Omental fat pad (tissue), 3 donors: ENCODE measurements at regions not wholly inside any gene's neighbourhood (a gene's known extent, or its start where the extent isn't known, plus 50 kb on each side); places are given as distances from the start of the nearest gene placed in this dataset.

Experiments used
- ATAC-seq: fragments of 150-250 bp; one replicate; pipeline ENCODE4 v1.9.1; 2016; ENCODE audit warnings: mild to moderate bottlenecking, moderate library complexity; ENCODE audit not compliant: low FRiP score
- DNase-seq: peaks from one replicate; pipeline ENCODE4 v3.0.0-alpha.2; 2019; ENCODE audit warnings: low spot score
- CTCF ChIP-seq, 3 donors: fragments of 450-650 bp; IDR thresholded peaks; one replicate each; pipeline ENCODE4 v1.5.1; 2016 to 2017; ENCODE audit warnings: antibody characterized with exemption in 3 of 3, mild to moderate bottlenecking in 3 of 3, moderate library complexity in 2 of 3

GRCh38 chr4:151991001-151991883, 230.4 kb upstream of the GATB start:
- no peak for DNase-seq
- ATAC-seq = no peak
- TF ChIP-seq CTCF (IDR thresholded peaks at IDR 0.05) = no peak

- DNase-seq = no peak
- peak; percentile 80 for ATAC-seq
- no peak for TF ChIP-seq CTCF (IDR thresholded peaks at IDR 0.05)
These were observed 229.4 kb upstream of the GATB start for GRCh38 chr4:151990201-151990600.

GRCh38 chr4:151988591-151988990, 227.8 kb upstream of the GATB start:
- TF ChIP-seq CTCF (IDR thresholded peaks at IDR 0.05) = no peak
- DNase-seq (no peak), ATAC-seq (no peak)

GRCh38 chr4:151987606-151988005, 226.8 kb upstream of the GATB start:
- no peak for TF ChIP-seq CTCF (IDR thresholded peaks at IDR 0.05)

GRCh38 chr4:151983854-151984253, 223.0 kb upstream of the GATB start:
- no peak for TF ChIP-seq CTCF (IDR thresholded peaks at IDR 0.05)
- DNase-seq = no peak
- ATAC-seq = peak; percentile 84

More at GRCh38 chr4:151987606-151988005, 226.8 kb upstream of the GATB start:
- no peak for DNase-seq
- no peak for ATAC-seq

- DNase-seq (no peak), ATAC-seq (no peak)
- no peak for TF ChIP-seq CTCF (IDR thresholded peaks at IDR 0.05)
These were observed 219.0 kb upstream of the GATB start for GRCh38 chr4:151979819-151980218.

GRCh38 chr4:151968643-151969042, 207.8 kb upstream of the GATB start:
- ATAC-seq = no peak

More at GRCh38 chr4:151968643-151969042, 207.8 kb upstream of the GATB start:
- no peak for TF ChIP-seq CTCF (IDR thresholded peaks at IDR 0.05)
- DNase-seq = no peak
